Non-pigmented ciliary epithelial cell (primary cell): ENCODE measurements at regions not wholly inside any gene's neighbourhood (a gene's known extent, or its start where the extent isn't known, plus 50 kb on each side); places are given as distances from the start of the nearest gene placed in this dataset.
"Not testable (repeated sequence)": the region's sequence is repeated elsewhere in the genome, so short reads cannot be mapped to it uniquely, and the experiment has no call there.

Experiments
- DNase-seq: peaks from one replicate; pipeline ENCODE4 v3.0.0-alpha.2; 2010; ENCODE audit warnings: low read depth

DNA sequence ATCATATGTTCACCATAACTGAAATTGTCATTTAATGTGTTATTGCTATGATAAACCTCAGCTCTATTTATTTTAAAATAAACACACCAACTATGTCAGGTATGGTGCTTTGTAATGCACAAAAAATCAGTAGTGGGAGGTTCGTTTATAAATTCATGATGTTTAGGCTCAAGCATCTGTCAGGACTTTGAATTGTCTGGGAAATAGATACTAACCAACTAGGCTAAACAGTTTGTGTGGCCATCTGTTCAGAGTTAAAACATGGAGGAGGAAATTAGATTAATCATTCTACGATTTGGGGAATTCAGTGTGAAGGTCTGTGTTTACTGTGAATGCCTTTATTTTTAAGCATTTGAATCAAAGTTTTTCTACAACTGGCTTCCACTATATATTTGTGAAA is 212.6 kb upstream of the FZD8 start:
- no peak for DNase-seq

DNA sequence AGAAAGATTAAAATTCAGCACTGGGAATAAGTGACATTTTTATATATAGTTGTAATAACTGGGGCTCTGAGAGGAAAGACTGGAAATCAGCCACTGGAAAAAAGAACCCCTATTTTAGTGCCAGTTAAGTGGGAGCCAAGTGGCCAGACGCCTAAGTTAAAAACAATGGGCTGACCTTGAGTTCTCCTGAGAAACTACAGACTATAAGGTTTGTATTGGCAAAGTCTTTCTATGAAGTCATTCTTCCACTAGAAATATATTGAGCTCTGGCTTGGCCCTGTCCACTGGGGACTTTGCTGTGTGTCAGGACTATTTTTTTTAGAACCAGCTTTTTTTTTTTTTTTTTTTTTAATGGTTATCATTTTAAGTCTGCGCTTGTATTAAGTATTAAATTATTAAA is 210.6 kb upstream of the FZD8 start:
- no peak for DNase-seq

DNA sequence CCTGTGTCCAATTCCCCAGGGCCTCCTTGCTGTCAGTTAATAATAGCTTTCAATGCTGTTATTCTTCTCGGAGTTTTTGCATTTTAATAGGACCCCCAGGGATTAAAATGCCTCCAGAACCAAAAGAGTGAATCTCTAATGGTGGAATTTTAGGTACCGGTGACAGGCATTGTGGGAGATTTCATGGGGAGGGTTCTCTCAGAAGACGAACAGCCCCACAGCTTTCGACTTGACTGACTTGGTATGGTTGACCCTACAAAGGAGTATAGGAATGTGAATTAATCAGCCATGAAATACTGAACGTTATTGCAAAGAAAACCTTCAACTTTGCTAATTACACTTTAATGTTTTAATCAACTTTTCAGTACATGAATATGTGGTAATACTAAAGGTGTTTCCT is 206.3 kb upstream of the FZD8 start:
- DNase-seq: no peak

DNA sequence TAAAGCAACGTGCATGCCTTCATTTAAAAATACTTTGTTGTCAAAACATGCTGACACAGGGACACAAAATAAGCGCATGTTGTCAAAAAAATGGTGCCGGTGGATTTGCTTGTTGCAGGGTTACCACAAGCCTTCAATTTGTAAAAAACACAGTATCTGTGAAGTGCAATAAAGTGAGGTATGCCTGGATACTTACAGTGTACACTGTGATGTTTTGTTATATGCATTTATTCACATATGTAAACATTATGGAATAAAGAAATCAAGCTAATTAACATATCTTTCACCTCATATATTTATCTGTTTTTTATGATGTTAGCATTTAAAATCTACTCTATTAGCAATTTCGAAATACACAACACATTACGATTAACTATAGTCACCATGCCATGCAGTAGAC is 202.6 kb upstream of the FZD8 start:
- no peak for DNase-seq

DNA sequence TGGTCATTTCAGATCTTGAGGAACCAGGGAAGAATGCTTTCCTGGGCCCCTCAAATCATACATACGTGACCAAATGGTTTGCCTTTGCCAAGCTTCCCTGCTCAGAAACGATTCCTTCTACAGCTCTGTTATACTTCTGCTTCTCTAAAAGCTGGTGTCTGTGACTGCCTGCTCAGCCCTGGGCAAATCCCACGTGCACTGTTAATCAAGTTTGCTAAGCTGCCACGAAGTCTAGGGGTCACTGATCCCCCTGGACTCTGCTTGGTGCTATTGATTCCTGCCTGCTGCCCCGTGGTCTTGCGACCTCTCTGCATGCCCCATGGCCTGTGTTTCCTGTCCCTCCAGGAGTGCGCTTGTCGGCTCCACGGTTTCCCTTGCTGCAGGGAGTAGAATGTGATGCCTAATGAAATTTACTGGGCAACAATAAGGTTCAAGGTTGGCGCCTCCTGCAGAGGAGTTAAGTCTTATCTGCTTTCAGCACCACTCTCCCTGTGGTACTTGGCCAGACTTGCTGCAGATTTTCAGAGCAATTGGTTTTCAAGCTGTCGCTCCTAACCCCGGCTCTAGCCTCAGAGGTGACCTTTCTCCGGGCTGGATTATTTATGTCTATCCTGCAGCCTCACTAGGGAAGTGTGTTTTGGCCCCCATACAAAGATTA is 201.6 kb upstream of the FZD8 start:
- DNase-seq: no peak

GRCh38 chr10:35838054-35838453 is 196.0 kb upstream of the FZD8 start:
- no peak for DNase-seq

- DNase-seq: no peak
Measured at GRCh38 chr10:35835545-35835944, 193.4 kb upstream of the FZD8 start.

- DNase-seq: no peak
Measured at GRCh38 chr10:35834877-35835494, 192.9 kb upstream of the FZD8 start.

DNA sequence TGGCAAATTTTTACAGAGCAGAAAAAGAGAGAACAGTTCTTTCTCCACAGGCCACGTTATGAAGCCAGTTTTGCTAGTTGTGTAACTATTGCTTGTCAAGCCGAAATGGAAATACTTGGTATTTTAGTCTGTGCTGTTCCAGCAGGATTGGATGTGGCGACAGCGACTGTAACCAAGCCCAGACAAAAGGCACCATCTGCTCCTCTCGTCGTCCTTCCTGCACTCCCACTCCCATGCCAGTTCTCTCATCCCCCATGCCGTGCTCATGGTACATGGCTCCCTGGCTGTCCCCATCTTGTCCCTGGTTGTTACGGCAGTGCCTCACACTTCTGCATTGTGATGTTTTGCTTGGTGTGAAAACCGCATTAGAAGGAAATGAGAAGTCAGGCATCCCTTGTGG is 185.7 kb upstream of the FZD8 start:
- DNase-seq: no peak

GRCh38 chr10:35824704-35825103 is 182.6 kb upstream of the FZD8 start:
- no peak for DNase-seq

DNA sequence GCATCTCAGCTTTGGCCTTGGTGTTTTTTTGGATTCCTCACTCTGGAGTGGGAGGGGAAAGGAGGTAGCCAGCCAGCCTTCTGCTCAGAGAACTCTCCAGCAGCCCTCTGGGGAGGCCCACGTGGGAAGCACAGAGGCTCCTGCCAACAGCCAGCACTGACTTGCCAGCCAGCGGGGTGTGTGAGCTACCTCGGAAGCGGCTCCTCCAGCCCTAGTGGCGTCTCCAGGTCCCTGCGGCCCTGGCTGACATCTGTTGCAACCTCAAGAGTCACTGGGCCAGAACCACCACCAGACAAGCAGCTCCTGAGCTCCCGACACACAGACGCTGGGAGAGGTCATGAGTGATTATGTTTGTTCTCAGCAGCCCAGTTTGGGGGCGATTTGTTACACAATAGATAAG is 180.2 kb upstream of the FZD8 start:
- no peak for DNase-seq

GRCh38 chr10:35821339-35821911 is 179.3 kb upstream of the FZD8 start:
- no peak for DNase-seq

DNA sequence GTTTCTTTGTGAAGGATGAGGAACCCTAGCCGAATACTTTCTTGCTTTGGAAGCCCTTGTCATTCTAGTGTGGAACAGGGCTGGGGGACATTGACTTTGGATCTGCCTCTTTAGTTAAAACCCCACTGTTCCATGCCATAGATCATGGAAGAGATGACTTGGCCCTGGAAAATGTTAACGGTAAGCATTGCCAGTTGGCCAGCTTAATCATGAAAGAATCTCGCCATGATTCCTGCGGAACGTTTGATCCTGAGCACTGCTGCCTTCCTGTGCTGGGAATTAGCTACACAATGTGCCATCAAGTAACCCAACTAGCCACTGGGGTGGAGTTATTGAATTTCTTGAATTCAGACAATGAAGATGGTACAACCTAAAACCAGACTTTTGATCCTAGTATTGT is 177.6 kb upstream of the FZD8 start:
- no peak for DNase-seq

- no peak for DNase-seq
Measured at GRCh38 chr10:35819011-35819410, 176.9 kb upstream of the FZD8 start.

- not testable (repeated sequence) for DNase-seq
Measured at GRCh38 chr10:35817109-35817508, 175.0 kb upstream of the FZD8 start.

DNA sequence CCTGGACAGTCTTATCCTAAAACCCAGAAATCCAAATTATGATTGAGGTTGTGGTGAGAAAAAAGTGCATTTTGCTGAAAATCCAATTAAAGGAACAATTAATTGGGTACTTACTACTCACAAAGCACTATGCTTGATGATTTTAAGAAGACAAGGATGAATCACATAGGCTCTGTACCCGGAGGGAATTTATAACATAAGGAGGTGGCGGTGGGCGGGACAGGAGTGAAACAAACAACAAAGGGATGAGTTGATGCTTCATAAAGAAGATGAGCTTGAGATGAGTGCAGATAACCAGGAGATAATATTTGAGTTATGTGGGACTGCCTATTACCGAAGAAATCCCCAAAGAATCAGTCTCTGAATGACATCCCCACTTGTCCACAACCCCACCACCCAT is 171.1 kb upstream of the FZD8 start:
- no peak for DNase-seq

DNA sequence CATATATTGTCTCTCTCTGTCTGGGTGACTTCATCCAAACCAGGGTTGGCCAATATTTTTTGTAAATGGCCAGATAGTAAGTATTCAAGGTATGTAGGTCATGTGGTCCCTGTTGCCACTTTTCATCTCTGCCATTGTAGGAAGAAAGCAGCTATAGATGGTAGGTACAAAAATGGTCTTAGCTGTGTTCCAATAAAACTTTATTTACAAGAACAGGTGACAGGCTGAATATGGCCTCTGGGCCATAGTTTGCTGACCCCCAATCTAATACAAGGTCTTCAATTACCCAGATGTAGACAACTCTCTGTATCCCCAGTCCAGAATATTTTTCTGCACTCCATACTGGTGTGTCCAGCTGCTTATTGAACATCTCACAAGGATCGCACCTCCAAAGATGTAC is 166.2 kb upstream of the FZD8 start:
- DNase-seq: no peak

GRCh38 chr10:35803046-35803445 is 160.9 kb upstream of the FZD8 start:
- no peak for DNase-seq

DNA sequence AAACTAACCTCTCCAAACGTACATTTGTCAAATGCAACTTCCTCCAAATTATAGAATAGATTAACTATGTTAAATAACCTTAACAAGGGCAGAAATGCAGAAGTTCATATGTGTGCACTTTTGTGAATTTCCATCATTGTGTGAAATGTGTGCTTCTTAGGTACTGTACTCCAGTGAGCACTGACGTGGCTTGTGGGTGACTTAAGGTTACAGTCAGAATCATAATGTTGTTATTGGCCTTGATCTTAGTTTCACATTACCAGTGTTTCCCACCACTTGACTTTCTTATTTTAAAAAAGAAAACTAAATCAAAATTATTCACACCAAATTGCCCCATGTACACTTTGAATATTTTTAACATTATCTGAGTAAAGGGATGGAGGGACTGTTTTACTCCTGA is 155.1 kb upstream of the FZD8 start:
- no peak for DNase-seq

- no peak for DNase-seq
Measured at GRCh38 chr10:35795131-35795824, 153.2 kb upstream of the FZD8 start.

GRCh38 chr10:35794703-35795102 is 152.6 kb upstream of the FZD8 start:
- DNase-seq: no peak

GRCh38 chr10:35792291-35792690 is 150.2 kb upstream of the FZD8 start:
- no peak for DNase-seq

DNA sequence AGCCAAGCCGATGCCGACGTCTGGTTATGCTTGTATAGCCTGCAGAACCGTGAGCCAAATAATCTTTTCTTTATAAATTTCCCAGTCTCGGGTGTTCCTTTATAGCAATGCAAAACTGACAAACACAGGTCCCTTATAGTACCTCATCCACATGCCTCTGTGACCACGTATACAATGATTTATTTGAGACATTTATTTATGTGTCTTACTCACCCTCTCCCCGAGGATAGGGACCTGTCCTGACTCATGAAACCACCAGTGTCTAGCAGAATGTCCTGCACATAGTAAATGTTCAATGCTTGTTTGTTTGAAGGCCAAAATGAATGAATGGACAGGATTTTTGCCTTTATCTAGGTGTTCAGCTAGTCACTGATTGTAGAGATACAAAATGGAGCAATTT is 147.9 kb upstream of the FZD8 start:
- no peak for DNase-seq
